HepG2 (cell line): ENCODE measurements at regions not wholly inside any gene's neighbourhood (a gene's known extent, or its start where the extent isn't known, plus 50 kb on each side); places are given as distances from the start of the nearest gene placed in this dataset.

Experiments used
- MBD4 ChIP-seq: IDR thresholded peaks from 2 replicates; pipeline ENCODE4 v1.6.1; 2012; ENCODE audit warnings: low read length, inconsistent platforms, borderline replicate concordance
- NFIC ChIP-seq: IDR thresholded peaks from 2 replicates; pipeline ENCODE4 v1.6.1; 2012; ENCODE audit warnings: mild to moderate bottlenecking, low read length, inconsistent platforms
- PITX1 ChIP-seq: sonication (generic); formaldehyde crosslinking; IDR thresholded peaks from 2 replicates; pipeline ENCODE4 v1.5.1; 2020; ENCODE audit warnings: mild to moderate bottlenecking, missing genetic modification reagents
- POGZ ChIP-seq: sonication (generic); formaldehyde crosslinking; IDR thresholded peaks from 2 replicates; pipeline ENCODE4 v1.4.0; 2020; ENCODE audit warnings: mild to moderate bottlenecking, missing genetic modification reagents
- SOX6 ChIP-seq, 2 experiments: fragments of 450-650 bp in 1 of 2; sonication (generic) in 1 of 2; formaldehyde crosslinking in 1 of 2; IDR thresholded peaks; 2 replicates each; pipeline versions ENCODE4 v1.4.0 to v1.6.1; 2017 to 2020; ENCODE audit warnings: antibody characterized with exemption in 1 of 2, mild to moderate bottlenecking in 1 of 2, missing genetic modification reagents in 1 of 2
- ZNF331 ChIP-seq: sonication (generic); formaldehyde crosslinking; IDR thresholded peaks from 2 replicates; pipeline ENCODE4 v1.4.0; 2020; ENCODE audit warnings: missing genetic modification reagents
- TF ChIP-seq, protein P1 (sequence below): sonication (generic); formaldehyde crosslinking; IDR thresholded peaks from 2 replicates; pipeline ENCODE4 v1.4.0; 2020; ENCODE audit warnings: missing genetic modification reagents, mild to moderate bottlenecking, borderline replicate concordance
- TF ChIP-seq, protein P2 (sequence below): sonication (generic); formaldehyde crosslinking; IDR thresholded peaks from 2 replicates; pipeline ENCODE4 v1.4.0; 2020; ENCODE audit warnings: missing genetic modification reagents, borderline replicate concordance
- TF ChIP-seq, protein P3 (sequence below): sonication (generic); formaldehyde crosslinking; IDR thresholded peaks from 2 replicates; pipeline ENCODE4 v1.5.0; 2020; ENCODE audit warnings: mild to moderate bottlenecking, missing genetic modification reagents, borderline replicate concordance
- TF ChIP-seq, protein P4 (sequence below): sonication (generic); formaldehyde crosslinking; conservative IDR thresholded peaks from 2 replicates; pipeline ENCODE4 v1.4.0; 2020; ENCODE audit warnings: mild to moderate bottlenecking, missing genetic modification reagents, moderate library complexity
- TF ChIP-seq, protein P5 (sequence below): IDR thresholded peaks from 2 replicates; pipeline ENCODE4 v1.6.1; 2012; ENCODE audit warnings: low read length, improper control_type of control experiment

DNA sequence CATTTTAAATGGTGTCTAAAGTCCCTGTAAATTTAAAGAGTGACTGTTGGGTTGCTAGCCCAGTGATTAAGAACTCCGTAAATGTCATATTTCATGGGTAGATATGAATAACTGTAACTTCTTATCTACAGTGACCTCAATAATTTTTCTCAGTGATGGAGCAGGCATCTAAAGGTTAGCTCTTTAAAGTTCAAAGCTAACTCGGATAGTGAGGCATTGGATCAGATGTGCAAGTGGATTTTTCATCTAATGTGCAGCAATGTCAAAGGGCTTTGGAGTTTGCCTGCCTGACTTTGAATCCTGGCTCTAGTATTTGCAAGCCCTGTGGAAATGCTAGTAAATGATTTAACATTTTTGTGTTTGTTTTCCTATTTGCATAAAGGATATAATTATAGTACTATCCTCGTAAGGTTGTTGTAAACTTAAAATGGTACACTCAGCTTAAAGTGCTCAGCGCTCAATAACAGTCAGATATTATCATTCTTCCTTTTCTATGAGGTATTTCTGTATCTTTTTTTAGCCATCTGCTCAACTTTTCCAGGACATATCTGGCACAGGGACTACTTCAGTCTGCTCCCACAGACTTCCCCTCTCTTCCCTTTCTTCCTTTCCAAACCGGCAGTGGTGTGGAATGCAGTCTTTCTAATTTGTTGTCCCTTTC, 163.7 kb upstream of the ELL2 start (continued):
- TF ChIP-seq, protein P1, sequence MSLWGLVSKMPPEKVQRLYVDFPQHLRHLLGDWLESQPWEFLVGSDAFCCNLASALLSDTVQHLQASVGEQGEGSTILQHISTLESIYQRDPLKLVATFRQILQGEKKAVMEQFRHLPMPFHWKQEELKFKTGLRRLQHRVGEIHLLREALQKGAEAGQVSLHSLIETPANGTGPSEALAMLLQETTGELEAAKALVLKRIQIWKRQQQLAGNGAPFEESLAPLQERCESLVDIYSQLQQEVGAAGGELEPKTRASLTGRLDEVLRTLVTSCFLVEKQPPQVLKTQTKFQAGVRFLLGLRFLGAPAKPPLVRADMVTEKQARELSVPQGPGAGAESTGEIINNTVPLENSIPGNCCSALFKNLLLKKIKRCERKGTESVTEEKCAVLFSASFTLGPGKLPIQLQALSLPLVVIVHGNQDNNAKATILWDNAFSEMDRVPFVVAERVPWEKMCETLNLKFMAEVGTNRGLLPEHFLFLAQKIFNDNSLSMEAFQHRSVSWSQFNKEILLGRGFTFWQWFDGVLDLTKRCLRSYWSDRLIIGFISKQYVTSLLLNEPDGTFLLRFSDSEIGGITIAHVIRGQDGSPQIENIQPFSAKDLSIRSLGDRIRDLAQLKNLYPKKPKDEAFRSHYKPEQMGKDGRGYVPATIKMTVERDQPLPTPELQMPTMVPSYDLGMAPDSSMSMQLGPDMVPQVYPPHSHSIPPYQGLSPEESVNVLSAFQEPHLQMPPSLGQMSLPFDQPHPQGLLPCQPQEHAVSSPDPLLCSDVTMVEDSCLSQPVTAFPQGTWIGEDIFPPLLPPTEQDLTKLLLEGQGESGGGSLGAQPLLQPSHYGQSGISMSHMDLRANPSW (CRISPR knock-in tag): no peak
- TF ChIP-seq SOX6 (IDR thresholded peaks at IDR 0.05): no peak
- TF ChIP-seq SOX6 (CRISPR knock-in tag; IDR thresholded peaks at IDR 0.05): peak; percentile 70
- TF ChIP-seq NFIC: peak; percentile 79
- 0 out of 2 replicates have a peak, but pooled peaks have one; percentile 10 for TF ChIP-seq ZNF331
- peak; percentile 70 for TF ChIP-seq POGZ (CRISPR knock-in tag)
- TF ChIP-seq, protein P2, sequence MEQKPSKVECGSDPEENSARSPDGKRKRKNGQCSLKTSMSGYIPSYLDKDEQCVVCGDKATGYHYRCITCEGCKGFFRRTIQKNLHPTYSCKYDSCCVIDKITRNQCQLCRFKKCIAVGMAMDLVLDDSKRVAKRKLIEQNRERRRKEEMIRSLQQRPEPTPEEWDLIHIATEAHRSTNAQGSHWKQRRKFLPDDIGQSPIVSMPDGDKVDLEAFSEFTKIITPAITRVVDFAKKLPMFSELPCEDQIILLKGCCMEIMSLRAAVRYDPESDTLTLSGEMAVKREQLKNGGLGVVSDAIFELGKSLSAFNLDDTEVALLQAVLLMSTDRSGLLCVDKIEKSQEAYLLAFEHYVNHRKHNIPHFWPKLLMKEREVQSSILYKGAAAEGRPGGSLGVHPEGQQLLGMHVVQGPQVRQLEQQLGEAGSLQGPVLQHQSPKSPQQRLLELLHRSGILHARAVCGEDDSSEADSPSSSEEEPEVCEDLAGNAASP (CRISPR knock-in tag): peak; percentile 53
- TF ChIP-seq MBD4: peak; percentile 72; the same call in 1 of the 2 replicates
- peak; percentile 56; the same call in 1 of the 2 replicates for TF ChIP-seq PITX1 (CRISPR knock-in tag)
- TF ChIP-seq, protein P3, sequence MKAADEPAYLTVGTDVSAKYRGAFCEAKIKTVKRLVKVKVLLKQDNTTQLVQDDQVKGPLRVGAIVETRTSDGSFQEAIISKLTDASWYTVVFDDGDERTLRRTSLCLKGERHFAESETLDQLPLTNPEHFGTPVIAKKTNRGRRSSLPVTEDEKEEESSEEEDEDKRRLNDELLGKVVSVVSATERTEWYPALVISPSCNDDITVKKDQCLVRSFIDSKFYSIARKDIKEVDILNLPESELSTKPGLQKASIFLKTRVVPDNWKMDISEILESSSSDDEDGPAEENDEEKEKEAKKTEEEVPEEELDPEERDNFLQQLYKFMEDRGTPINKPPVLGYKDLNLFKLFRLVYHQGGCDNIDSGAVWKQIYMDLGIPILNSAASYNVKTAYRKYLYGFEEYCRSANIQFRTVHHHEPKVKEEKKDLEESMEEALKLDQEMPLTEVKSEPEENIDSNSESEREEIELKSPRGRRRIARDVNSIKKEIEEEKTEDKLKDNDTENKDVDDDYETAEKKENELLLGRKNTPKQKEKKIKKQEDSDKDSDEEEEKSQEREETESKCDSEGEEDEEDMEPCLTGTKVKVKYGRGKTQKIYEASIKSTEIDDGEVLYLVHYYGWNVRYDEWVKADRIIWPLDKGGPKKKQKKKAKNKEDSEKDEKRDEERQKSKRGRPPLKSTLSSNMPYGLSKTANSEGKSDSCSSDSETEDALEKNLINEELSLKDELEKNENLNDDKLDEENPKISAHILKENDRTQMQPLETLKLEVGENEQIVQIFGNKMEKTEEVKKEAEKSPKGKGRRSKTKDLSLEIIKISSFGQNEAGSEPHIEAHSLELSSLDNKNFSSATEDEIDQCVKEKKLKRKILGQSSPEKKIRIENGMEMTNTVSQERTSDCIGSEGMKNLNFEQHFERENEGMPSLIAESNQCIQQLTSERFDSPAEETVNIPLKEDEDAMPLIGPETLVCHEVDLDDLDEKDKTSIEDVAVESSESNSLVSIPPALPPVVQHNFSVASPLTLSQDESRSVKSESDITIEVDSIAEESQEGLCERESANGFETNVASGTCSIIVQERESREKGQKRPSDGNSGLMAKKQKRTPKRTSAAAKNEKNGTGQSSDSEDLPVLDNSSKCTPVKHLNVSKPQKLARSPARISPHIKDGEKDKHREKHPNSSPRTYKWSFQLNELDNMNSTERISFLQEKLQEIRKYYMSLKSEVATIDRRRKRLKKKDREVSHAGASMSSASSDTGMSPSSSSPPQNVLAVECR (CRISPR knock-in tag): peak; percentile 26; the same call in 1 of the 2 replicates
- TF ChIP-seq, protein P4, sequence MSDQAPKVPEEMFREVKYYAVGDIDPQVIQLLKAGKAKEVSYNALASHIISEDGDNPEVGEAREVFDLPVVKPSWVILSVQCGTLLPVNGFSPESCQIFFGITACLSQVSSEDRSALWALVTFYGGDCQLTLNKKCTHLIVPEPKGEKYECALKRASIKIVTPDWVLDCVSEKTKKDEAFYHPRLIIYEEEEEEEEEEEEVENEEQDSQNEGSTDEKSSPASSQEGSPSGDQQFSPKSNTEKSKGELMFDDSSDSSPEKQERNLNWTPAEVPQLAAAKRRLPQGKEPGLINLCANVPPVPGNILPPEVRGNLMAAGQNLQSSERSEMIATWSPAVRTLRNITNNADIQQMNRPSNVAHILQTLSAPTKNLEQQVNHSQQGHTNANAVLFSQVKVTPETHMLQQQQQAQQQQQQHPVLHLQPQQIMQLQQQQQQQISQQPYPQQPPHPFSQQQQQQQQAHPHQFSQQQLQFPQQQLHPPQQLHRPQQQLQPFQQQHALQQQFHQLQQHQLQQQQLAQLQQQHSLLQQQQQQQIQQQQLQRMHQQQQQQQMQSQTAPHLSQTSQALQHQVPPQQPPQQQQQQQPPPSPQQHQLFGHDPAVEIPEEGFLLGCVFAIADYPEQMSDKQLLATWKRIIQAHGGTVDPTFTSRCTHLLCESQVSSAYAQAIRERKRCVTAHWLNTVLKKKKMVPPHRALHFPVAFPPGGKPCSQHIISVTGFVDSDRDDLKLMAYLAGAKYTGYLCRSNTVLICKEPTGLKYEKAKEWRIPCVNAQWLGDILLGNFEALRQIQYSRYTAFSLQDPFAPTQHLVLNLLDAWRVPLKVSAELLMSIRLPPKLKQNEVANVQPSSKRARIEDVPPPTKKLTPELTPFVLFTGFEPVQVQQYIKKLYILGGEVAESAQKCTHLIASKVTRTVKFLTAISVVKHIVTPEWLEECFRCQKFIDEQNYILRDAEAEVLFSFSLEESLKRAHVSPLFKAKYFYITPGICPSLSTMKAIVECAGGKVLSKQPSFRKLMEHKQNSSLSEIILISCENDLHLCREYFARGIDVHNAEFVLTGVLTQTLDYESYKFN (CRISPR knock-in tag): peak; percentile 83
- TF ChIP-seq, protein P5, sequence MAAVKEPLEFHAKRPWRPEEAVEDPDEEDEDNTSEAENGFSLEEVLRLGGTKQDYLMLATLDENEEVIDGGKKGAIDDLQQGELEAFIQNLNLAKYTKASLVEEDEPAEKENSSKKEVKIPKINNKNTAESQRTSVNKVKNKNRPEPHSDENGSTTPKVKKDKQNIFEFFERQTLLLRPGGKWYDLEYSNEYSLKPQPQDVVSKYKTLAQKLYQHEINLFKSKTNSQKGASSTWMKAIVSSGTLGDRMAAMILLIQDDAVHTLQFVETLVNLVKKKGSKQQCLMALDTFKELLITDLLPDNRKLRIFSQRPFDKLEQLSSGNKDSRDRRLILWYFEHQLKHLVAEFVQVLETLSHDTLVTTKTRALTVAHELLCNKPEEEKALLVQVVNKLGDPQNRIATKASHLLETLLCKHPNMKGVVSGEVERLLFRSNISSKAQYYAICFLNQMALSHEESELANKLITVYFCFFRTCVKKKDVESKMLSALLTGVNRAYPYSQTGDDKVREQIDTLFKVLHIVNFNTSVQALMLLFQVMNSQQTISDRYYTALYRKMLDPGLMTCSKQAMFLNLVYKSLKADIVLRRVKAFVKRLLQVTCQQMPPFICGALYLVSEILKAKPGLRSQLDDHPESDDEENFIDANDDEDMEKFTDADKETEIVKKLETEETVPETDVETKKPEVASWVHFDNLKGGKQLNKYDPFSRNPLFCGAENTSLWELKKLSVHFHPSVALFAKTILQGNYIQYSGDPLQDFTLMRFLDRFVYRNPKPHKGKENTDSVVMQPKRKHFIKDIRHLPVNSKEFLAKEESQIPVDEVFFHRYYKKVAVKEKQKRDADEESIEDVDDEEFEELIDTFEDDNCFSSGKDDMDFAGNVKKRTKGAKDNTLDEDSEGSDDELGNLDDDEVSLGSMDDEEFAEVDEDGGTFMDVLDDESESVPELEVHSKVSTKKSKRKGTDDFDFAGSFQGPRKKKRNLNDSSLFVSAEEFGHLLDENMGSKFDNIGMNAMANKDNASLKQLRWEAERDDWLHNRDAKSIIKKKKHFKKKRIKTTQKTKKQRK: no peak
